AG10803 (cell line): ENCODE measurements at regions not wholly inside any gene's neighbourhood (a gene's known extent, or its start where the extent isn't known, plus 50 kb on each side); places are given as distances from the start of the nearest gene placed in this dataset.

Experiments used
- DNase-seq: peaks from one replicate; pipeline ENCODE4 v3.0.0; 2010; ENCODE audit warnings: low read depth
- H3K4me3 ChIP-seq: 2 replicates; pipeline ENCODE4 v1.5.1; 2011; ENCODE audit warnings: mild to moderate bottlenecking, low read length, control low read depth
- TF ChIP-seq, protein P1 (sequence below): conservative IDR thresholded peaks from 2 replicates; pipeline ENCODE4 v1.5.1; 2011; ENCODE audit warnings: mild to moderate bottlenecking, low read length, control low read depth, inconsistent platforms

DNA sequence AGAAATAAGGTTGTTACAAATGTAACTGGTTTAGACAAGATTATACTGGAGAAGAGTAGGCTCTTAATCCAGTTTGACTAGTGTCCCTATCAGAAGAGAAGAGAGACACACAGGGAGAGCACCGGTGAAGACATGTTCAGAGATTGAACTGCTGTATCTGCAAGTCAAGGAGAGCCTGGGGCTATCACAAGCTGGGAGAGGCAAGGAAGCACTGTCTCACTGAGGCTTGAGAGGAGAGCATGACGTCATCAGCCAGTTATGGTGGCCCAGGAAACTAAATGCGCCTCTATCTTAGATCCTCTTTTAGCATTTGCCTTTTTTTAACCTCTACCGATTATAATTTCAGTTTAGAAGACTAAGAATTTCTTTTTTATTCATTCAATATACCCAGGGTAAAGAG is 583.4 kb downstream of the TRAM1L1 start:
- TF ChIP-seq, protein P1, sequence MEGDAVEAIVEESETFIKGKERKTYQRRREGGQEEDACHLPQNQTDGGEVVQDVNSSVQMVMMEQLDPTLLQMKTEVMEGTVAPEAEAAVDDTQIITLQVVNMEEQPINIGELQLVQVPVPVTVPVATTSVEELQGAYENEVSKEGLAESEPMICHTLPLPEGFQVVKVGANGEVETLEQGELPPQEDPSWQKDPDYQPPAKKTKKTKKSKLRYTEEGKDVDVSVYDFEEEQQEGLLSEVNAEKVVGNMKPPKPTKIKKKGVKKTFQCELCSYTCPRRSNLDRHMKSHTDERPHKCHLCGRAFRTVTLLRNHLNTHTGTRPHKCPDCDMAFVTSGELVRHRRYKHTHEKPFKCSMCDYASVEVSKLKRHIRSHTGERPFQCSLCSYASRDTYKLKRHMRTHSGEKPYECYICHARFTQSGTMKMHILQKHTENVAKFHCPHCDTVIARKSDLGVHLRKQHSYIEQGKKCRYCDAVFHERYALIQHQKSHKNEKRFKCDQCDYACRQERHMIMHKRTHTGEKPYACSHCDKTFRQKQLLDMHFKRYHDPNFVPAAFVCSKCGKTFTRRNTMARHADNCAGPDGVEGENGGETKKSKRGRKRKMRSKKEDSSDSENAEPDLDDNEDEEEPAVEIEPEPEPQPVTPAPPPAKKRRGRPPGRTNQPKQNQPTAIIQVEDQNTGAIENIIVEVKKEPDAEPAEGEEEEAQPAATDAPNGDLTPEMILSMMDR: no peak
- H3K4me3 ChIP-seq: no peak overlapping the region
- no peak for DNase-seq

DNA sequence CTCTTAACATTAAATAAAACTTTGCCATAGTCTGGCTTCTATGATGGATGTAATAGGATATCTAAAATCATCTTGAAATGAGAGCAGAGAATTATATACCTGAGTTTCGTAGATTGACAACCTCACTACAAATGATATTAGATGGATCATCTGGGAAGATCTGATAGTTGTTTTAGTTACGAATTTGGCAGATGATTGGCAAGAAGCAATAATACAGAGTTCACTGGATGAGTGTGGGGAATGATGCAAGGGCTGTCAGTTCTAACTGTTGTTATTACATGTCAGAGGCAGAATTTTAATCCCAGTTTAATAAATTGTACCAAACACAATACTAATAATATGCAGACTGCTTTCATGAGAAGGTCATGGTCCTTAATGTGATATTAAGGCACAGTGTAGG is 585.2 kb downstream of the TRAM1L1 start:
- H3K4me3 ChIP-seq: no peak overlapping the region
- no peak for DNase-seq
- TF ChIP-seq, protein P1: no peak

DNA sequence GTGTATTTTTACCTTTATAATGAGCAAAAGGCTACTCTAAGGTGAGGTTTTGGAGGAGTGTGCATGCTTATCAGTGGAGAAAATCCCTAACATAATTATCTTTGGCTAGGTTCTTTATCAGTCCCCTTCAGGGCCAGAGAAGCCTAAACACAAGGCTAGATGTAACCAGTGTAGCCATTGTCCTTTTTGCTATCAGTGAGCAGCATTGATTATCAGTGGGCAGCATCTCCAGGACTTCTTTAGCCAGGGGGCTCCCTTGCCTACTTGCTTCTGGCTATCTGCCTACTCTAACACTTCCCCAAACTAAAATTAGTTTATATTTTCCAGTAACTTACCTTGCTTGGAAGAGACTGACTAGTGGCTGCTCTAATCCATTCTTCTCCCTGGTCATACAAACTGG is 595.6 kb downstream of the TRAM1L1 start:
- TF ChIP-seq, protein P1: no peak
- no peak overlapping the region for H3K4me3 ChIP-seq
- no peak for DNase-seq

DNA sequence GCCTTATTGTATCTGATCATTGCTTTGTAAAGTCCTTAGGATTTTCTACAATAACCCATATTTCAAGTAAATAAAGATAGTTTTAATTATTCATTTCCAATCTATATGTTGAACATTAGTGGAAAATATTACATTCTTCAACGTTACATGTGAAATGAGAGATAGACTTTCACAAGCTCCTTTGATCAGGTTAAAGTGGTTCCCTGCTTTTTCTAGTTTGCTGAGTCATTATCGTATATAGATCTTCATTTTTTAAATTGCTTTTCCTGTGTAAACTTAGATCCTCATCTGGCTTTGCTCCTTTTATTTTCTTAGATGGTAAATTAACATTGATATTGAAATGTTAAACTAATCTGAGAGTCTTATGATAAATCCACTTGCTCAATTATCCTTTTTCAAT is 599.0 kb downstream of the TRAM1L1 start:
- H3K4me3 ChIP-seq: no peak overlapping the region
- TF ChIP-seq, protein P1: no peak
- DNase-seq: no peak

DNA sequence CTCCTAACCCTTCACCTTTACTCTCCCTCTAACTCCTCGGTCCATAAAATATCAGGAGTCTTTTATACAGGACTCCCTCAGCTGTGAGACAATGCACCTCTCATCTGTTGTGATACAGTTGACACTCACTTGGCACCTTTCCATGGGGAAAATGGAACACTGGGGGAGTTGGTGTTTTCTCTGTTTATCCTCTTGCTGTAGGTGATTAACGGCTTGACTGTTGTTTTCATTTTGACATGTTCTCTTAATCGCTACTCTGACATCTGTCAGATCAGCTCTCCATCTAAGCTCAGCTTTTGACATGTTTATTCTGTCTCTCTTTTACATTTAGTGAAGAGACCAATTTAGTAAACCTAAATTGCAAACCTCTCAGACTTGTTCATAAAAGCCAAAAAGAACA is 604.8 kb downstream of the TRAM1L1 start:
- no peak overlapping the region for H3K4me3 ChIP-seq
- DNase-seq: no peak
- TF ChIP-seq, protein P1: no peak

DNA sequence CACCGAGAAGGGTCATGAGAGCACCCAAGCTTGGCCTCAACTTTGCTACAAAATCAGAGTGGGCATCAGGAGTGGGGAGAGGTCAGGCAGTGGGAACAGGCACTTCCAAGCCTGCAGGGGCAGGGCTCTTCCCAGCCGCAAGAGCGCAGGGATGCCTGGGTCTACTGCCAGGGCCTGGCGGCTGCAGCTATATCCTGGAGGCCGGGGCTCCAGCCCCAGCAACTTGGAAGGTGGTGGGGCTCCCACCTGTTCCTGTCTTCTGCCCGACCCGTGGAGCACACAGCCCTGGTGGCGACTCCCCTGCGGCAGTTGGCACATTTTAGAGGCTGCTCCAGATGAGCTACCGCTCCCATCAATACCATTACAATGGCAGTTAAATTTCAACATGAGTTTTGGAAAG is 607.0 kb downstream of the TRAM1L1 start:
- no peak for DNase-seq
- no peak overlapping the region for H3K4me3 ChIP-seq
- TF ChIP-seq, protein P1: no peak

DNA sequence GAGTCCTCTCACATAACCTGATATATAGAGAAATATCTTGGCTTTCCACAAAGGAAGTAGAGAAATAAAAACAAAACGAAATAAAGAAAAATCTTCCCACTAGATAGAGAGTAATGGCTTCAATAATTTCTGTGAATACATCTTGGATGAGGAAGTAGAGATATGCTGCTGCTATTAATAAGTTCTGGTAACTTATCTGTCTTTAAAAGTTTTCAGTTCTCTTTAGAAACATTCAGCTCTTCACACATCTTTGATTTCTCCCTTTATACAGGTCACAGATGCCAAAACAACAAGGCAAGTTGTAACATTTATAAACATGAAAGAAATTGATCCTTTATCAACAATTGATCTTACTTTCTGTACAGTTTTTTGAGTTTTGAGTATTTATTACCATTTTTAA is 615.8 kb downstream of the TRAM1L1 start:
- TF ChIP-seq, protein P1: no peak

More for the DNA sequence above, 615.8 kb downstream of the TRAM1L1 start:
- DNase-seq: no peak
- H3K4me3 ChIP-seq: no peak overlapping the region
